T-cell (primary cell): ENCODE measurements at regions not wholly inside any gene's neighbourhood (a gene's known extent, or its start where the extent isn't known, plus 50 kb on each side); places are given as distances from the start of the nearest gene placed in this dataset.

Experiments used
- ATAC-seq, 4 experiments: fragments of 200-7000 bp in 3 of 4; fragments of 150-1000 bp in 1 of 4; cut with Tn5 transposase; replicated peaks in 1 of 4; 1 replicate in 3 of 4; 2 replicates in 1 of 4; pipeline ENCODE4 v1.10.0; 2021; ENCODE audit warnings: moderate library complexity in 3 of 4, mild to moderate bottlenecking in 2 of 4, moderate number of reproducible peaks in 1 of 4
- CTCF ChIA-PET, 2 donors: fragments of 300-600 bp; sonication (Branson Sonifier 250); formaldehyde crosslinking; loops; one replicate each; lab custom pipeline; 2022; ENCODE audit warnings: antibody characterized with exemption in 2 of 2; lab: Charles Lee
- POLR2A ChIA-PET, 2 donors: fragments of 300-600 bp; sonication (Branson Sonifier 250); formaldehyde crosslinking; loops; one replicate each; lab custom pipeline; 2022; ENCODE audit warnings: antibody characterized with exemption in 2 of 2; lab: Charles Lee
- DNase-seq, 35 experiments: peaks; one replicate each; pipeline versions ENCODE4 v3.0.0 to v3.0.0-alpha.2; 2013 to 2023
- H3K27ac ChIP-seq: one replicate; pipeline ENCODE4 v1.5.1; 2013; ENCODE audit warnings: low read length
- H3K27me3 ChIP-seq, 2 experiments: replicated peaks in 1 of 2; 1 replicate in 1 of 2; 2 replicates in 1 of 2; pipeline versions ENCODE4 v1.6.1 to v1.7.0; 2013; ENCODE audit warnings: low read length in 1 of 2, mixed read lengths in 1 of 2; ENCODE audit not compliant: control insufficient read depth in 2 of 2, insufficient read depth in 2 of 2; ENCODE audit errors: extremely low read depth in 1 of 2
- H3K36me3 ChIP-seq, 2 donors: 1 replicate in 1 of 2; 2 replicates in 1 of 2; pipeline versions ENCODE4 v1.6.1 to v1.7.0; 2013; ENCODE audit warnings: low read length in 1 of 2; ENCODE audit not compliant: control insufficient read depth in 2 of 2, insufficient read depth in 1 of 2; ENCODE audit errors: extremely low read depth in 1 of 2
- H3K4me1 ChIP-seq, 2 experiments: 1 replicate in 1 of 2; 2 replicates in 1 of 2; pipeline versions ENCODE4 v1.6.1 to v1.7.0; 2013; ENCODE audit warnings: low read length in 2 of 2, mixed read lengths in 1 of 2; ENCODE audit not compliant: insufficient read depth in 2 of 2, control insufficient read depth in 1 of 2; ENCODE audit errors: extremely low read depth in 1 of 2
- H3K4me3 ChIP-seq, 2 donors: 1 replicate in 1 of 2; 2 replicates in 1 of 2; pipeline versions ENCODE4 v1.5.1 to v1.7.0; 2013; ENCODE audit warnings: mild to moderate bottlenecking in 2 of 2, low read length in 1 of 2, moderate library complexity in 1 of 2; ENCODE audit not compliant: control insufficient read depth in 1 of 2; ENCODE audit errors: extremely low read depth in 1 of 2
- H3K9me3 ChIP-seq: 2 replicates; pipeline ENCODE4 v1.7.0; 2013
- H3K27ac Mint-ChIP-seq, 2 donors: one replicate each; pipeline ENCODE4 v1.8.0; 2020 to 2021; ENCODE audit warnings: mild to moderate bottlenecking in 2 of 2, mixed read lengths in 2 of 2
- H3K27me3 Mint-ChIP-seq, 2 donors: one replicate each; pipeline ENCODE4 v1.8.0; 2021 to 2022; ENCODE audit warnings: mixed read lengths in 2 of 2
- H3K36me3 Mint-ChIP-seq: one replicate; pipeline ENCODE4 v1.8.0; 2021; ENCODE audit warnings: mixed read lengths
- H3K4me1 Mint-ChIP-seq, 3 donors: one replicate each; pipeline ENCODE4 v1.8.0; 2020 to 2022; ENCODE audit warnings: mixed read lengths in 3 of 3, mild to moderate bottlenecking in 1 of 3
- H3K4me3 Mint-ChIP-seq, 3 donors: one replicate each; pipeline ENCODE4 v1.8.0; 2020 to 2022; ENCODE audit warnings: mild to moderate bottlenecking in 3 of 3, mixed read lengths in 3 of 3, moderate library complexity in 3 of 3
- H3K9me3 Mint-ChIP-seq, 3 donors: one replicate each; pipeline ENCODE4 v1.8.0; 2020 to 2022; ENCODE audit warnings: mixed read lengths in 3 of 3
- WGBS: methylation state at CpG from one replicate; pipeline ENCODE4 v1.1.5; 2013; ENCODE audit warnings: missing lambda C conversion rate; ENCODE audit not compliant: insufficient coverage; 5-methylcytosine and 5-hydroxymethylcytosine counted together

- Histone ChIP-seq H3K4me3 (no peak overlapping the region), H3K27me3 (no peaks in the 10 kb centered on the region), H3K9me3 (no peaks in the 10 kb centered on the region), H3K36me3 (no peaks in the 10 kb centered on the region), H3K27ac (no peak overlapping the region), H3K4me1 (no peaks in the 10 kb centered on the region)
- Mint-ChIP-seq H3K4me3 (no peak overlapping the region), H3K9me3 (peaks cover 3 to 9% (median 6%) of the 10 kb centered on the region in 3 donors), H3K4me1 (no peaks in the 10 kb centered on the region), H3K36me3 (no peaks in the 10 kb centered on the region), H3K27me3 (peaks cover 0 to 4% of the 10 kb centered on the region in 2 donors), H3K27ac (no peak overlapping the region)
- DNase-seq = no peak
- CTCF ChIA-PET = no interaction called here
- POLR2A ChIA-PET = no interaction called here
- ATAC-seq = no peak
- WGBS = 82% methylated on average over 2 of the region's 2 CpGs
These were observed 183.8 kb upstream of the HTR2A start for GRCh38 chr13:47080621-47081020.

- H3K36me3 Mint-ChIP-seq = no peaks in the 10 kb centered on the region
- Histone ChIP-seq H3K4me3 (no peak overlapping the region), H3K9me3 (no peaks in the 10 kb centered on the region), H3K27ac (no peak overlapping the region), H3K4me1 (no peaks in the 10 kb centered on the region), H3K36me3 (no peaks in the 10 kb centered on the region), H3K27me3 (no peaks in the 10 kb centered on the region)
- no peaks in the 10 kb centered on the region for H3K4me1 Mint-ChIP-seq
- no CpG with 5 or more reads among the region's 2 CpGs for WGBS
- H3K27ac Mint-ChIP-seq = no peak overlapping the region
- ChIA-PET POLR2A (no interaction called here), CTCF (no interaction called here)
- H3K9me3 Mint-ChIP-seq = peaks cover 9 to 24% (median 13%) of the 10 kb centered on the region in 3 donors
- DNase-seq (no peak), ATAC-seq (no peak)
- H3K27me3 Mint-ChIP-seq = no peaks in the 10 kb centered on the region
- H3K4me3 Mint-ChIP-seq = no peak overlapping the region
These were observed 179.6 kb upstream of the HTR2A start for GRCh38 chr13:47076500-47076899.

GRCh38 chr13:47069133-47069532 is 172.3 kb upstream of the HTR2A start:
- H3K27me3 Mint-ChIP-seq = peaks cover 0 to 21% of the 10 kb centered on the region in 2 donors

GRCh38 chr13:47067306-47067705 is 170.5 kb upstream of the HTR2A start:
- no peak overlapping the region for H3K27ac ChIP-seq
- Mint-ChIP-seq H3K4me1 (no peaks in the 10 kb centered on the region), H3K36me3 (no peaks in the 10 kb centered on the region), H3K4me3 (no peak overlapping the region), H3K27ac (no peak overlapping the region), H3K9me3 (peaks cover 5 to 19% (median 12%) of the 10 kb centered on the region in 3 donors), H3K27me3 (peaks cover 0 to 21% of the 10 kb centered on the region in 2 donors)
- no peak for ATAC-seq
- H3K9me3 ChIP-seq = no peaks in the 10 kb centered on the region
- ChIA-PET POLR2A (no interaction called here), CTCF (no interaction called here)
- H3K4me3 ChIP-seq = no peak overlapping the region
- no peaks in the 10 kb centered on the region for H3K36me3 ChIP-seq
- no peaks in the 10 kb centered on the region for H3K4me1 ChIP-seq
- WGBS = 84% methylated on average over 3 of the region's 3 CpGs
- no peaks in the 10 kb centered on the region for H3K27me3 ChIP-seq
- no peak for DNase-seq

More at GRCh38 chr13:47069133-47069532, 172.3 kb upstream of the HTR2A start:
- 80% methylated on average over 1 of the region's 3 CpGs for WGBS
- Histone ChIP-seq H3K27me3 (no peaks in the 10 kb centered on the region), H3K36me3 (no peaks in the 10 kb centered on the region), H3K4me1 (no peaks in the 10 kb centered on the region), H3K4me3 (no peak overlapping the region), H3K27ac (no peak overlapping the region), H3K9me3 (no peaks in the 10 kb centered on the region)
- Mint-ChIP-seq H3K4me3 (no peak overlapping the region), H3K9me3 (peaks cover 3 to 12% (median 5%) of the 10 kb centered on the region in 3 donors), H3K4me1 (no peaks in the 10 kb centered on the region), H3K36me3 (no peaks in the 10 kb centered on the region), H3K27ac (no peak overlapping the region)
- no peak for DNase-seq
- CTCF ChIA-PET = no interaction called here
- POLR2A ChIA-PET = no interaction called here
- no peak for ATAC-seq

- Histone ChIP-seq H3K27ac (no peak overlapping the region), H3K27me3 (no peaks in the 10 kb centered on the region), H3K36me3 (no peaks in the 10 kb centered on the region), H3K4me1 (no peaks in the 10 kb centered on the region), H3K4me3 (no peak overlapping the region), H3K9me3 (no peaks in the 10 kb centered on the region)
- ATAC-seq (no peak), DNase-seq (no peak)
- Mint-ChIP-seq H3K27me3 (peaks cover 0 to 21% of the 10 kb centered on the region in 2 donors), H3K4me1 (no peaks in the 10 kb centered on the region), H3K27ac (no peak overlapping the region), H3K36me3 (no peaks in the 10 kb centered on the region), H3K4me3 (no peak overlapping the region), H3K9me3 (peaks cover 5 to 18% (median 18%) of the 10 kb centered on the region in 3 donors)
- POLR2A ChIA-PET = no interaction called here
- CTCF ChIA-PET = no interaction called here
These were observed 169.4 kb upstream of the HTR2A start for GRCh38 chr13:47066226-47066625.

- Mint-ChIP-seq H3K4me1 (no peaks in the 10 kb centered on the region), H3K9me3 (peaks cover 14 to 36% (median 17%) of the 10 kb centered on the region in 3 donors), H3K4me3 (no peak overlapping the region), H3K36me3 (no peaks in the 10 kb centered on the region), H3K27me3 (peaks cover 0 to 16% of the 10 kb centered on the region in 2 donors), H3K27ac (no peak overlapping the region)
- no peaks in the 10 kb centered on the region for H3K9me3 ChIP-seq
- ChIA-PET CTCF (no interaction called here), POLR2A (no interaction called here)
- H3K27me3 ChIP-seq = no peaks in the 10 kb centered on the region
- ATAC-seq (no peak), DNase-seq (no peak)
- no CpG with 5 or more reads among the region's 2 CpGs for WGBS
- H3K4me1 ChIP-seq = no peaks in the 10 kb centered on the region
- H3K36me3 ChIP-seq = no peaks in the 10 kb centered on the region
- no peak overlapping the region for H3K4me3 ChIP-seq
- H3K27ac ChIP-seq = no peak overlapping the region
These were observed 167.5 kb upstream of the HTR2A start for GRCh38 chr13:47064381-47064780.
